NCI-H460 (cell line): ENCODE measurements at regions not wholly inside any gene's neighbourhood (a gene's known extent, or its start where the extent isn't known, plus 50 kb on each side); places are given as distances from the start of the nearest gene placed in this dataset.

Experiments used
- DNase-seq: peaks from one replicate; pipeline ENCODE4 v3.0.0-alpha.2; 2016; ENCODE audit warnings: low read depth; ENCODE audit errors: extremely low read depth

DNA sequence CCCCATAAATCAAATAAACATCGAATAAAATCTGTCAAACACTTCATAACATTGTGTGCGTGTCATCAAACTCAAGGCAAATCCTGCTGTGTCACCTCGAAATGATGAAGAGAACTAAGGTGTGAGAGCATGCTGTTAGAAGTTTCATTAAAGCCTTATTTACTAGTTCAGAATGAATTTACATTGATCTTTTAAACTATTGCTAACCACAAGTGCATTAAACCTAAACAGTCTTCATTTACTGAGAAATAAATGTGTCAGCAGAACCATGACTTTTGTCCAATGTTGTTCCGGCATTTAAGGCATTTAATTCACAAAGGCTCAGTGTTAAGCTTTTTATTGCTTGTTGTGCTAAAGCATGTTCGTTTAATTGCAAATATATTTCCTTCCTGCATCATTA lies 474.4 kb downstream of the SETD4 start:
- DNase-seq = no peak

DNA sequence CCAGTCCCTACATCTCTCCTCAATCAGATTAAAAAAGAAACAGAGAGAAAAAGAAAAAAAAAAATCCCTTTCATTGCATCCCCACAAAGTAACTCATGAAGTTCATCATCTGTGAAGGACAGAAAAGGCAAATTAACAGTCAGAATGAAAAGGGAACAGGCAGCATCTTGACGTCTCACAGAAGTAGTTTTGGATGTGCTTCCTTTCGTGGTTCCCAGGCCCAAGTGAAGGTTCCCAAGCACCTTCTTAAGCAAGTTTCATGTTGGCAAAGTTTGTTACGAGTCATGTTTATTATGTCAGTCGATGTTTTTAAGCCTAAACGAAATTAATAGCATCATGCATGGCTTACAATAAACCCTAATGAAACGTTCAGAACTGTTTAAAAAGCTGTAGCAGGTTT lies 475.2 kb downstream of the SETD4 start:
- no peak for DNase-seq

DNA sequence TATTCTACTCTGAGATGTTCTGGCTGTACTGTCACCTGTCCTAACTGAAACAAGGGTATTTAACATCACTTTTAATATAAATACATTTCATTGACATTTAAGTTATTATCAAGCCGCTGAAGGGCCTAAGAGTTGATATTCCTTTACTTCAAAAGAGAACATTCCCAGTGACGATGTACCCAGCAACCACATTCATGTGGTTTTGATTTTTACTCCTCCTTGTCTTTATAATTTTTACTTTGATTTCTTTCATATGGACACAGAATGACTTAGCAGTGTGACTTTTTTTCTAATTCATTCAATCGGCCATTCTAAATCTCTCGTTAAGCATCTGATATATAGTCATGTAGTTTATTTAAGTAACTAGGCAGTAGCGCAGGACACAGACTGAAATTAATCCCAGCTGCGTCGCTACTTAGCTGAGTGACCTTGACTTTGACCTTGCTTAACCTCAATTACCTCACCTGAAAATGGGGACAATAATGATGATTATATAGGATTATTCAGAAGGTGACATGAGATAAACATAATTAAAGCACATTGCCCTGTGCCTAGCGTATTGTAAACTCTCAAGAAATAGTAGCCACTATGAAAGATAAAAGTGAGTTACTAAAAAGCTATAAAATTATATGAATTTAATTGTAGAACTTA lies 476.6 kb downstream of the SETD4 start:
- no peak for DNase-seq

DNA sequence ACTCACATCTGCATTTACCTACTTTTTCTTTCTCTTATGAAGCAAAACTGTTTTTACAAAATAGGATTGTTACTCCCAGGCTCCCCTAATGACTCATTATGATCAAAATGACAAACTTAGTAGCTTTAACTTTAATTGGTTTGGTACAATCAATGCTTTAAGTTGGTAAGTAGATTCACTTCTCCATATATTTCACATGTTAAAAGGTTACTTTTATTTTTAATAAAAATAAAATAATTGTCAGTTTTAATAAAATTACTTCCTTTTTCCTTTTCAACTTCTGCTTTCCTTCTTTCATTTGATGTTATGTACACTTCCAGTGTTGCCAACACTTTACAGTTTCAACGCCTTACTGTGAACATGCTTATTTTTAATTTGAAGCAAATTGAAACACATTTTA lies 477.6 kb downstream of the SETD4 start:
- DNase-seq = no peak

DNA sequence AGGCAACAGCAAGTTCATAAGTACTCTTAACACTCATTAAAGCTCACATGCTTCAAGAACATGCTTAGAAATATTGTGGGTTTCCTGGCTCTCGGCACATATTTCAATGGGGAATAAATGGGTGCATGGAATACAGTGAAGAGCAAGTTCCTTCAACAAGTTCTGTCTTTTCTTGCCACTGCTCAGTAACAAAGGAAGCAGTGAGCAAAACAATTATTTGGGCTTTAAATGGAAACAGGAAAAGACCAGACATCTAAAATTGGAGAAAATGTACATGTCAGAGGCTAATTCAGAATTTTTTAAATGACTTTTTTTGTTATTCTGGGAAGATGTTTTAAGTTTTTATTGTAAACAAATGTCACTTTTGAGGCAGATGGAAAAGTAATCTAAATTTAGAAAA lies 478.7 kb downstream of the SETD4 start:
- no peak for DNase-seq

DNA sequence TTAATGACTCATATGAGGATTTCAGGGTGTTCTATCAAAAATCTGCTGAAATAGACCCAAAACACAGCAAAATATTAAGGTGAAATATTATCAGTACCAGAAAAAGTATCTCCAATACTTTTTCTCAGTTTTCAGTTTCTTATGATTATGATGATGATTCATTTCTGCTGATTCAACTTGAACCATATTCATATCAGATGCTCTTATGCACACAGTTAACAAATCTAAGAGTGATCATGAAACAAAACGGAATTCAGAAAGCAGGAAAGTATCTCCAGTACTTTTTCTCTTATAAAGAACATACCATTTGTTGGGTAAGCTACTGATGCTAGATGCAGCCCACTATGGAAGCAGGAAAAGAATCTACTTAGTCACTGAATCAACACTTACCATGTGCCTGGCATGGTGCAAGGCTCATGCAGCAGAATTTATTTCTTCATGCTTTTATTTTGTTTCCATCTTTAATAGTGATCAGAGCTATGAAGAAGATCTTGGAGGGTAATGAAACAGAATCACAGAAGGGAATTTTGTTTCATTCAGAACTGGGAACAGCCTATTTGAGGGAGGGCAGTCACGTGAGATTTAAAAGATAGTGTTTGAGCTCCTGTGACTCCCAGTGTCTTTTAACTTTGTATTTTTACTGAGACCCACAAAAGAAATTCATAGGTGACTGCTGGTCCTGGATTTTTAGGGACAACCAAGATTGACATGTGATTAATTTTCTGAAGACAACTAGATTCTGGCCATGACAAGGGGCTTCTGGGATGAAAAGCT lies 480.6 kb downstream of the SETD4 start:
- no peak for DNase-seq

DNA sequence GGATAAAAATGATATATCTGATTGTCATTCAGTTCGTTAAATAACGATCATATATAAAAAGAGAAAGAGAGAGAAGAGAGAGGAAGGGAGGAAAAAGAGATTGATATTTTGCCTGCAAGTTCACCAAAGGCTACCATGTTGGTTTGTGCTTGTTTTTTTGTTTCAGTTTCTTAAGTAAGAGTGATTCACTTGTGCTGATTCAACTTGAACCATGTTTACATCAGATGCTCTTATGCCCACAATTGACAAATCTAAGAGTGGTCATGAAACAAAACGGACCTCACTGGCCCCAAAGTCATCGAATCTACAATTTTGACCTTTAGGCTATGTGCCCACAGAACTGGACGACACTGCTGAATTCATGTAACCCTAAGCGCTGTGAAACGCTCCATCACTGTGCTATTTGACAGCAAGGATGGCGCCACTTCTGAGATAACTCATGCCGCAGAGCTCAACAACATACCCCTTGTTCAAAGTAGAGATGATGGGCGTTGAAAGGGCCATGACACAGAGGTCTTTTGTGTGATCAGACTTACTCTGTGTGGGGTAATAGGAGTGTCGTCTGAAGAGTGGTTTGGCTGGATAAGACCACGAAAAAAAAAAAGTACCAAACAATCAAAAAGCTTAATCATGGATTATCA lies 481.4 kb downstream of the SETD4 start:
- DNase-seq = no peak

DNA sequence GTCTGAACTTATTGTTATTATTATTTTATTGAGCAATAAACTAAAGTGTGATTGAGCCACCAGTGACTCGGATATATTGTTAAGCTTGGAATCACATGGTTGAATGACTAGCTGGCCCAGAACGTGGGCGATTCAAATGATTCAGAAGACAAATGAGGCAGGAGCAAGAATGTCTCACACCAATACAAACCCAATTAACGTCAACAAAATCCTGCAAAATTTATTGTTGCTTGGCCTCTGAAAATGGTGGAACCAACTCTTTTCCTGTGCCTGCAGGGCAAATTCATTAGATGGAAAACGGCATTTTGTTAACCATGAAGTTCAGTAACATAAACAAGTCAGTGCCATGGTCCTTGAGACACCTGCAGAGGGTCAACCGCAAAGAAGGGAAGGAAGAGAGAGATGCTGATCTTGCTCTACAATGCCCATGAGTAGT lies 482.0 kb downstream of the SETD4 start:
- no peak for DNase-seq

DNA sequence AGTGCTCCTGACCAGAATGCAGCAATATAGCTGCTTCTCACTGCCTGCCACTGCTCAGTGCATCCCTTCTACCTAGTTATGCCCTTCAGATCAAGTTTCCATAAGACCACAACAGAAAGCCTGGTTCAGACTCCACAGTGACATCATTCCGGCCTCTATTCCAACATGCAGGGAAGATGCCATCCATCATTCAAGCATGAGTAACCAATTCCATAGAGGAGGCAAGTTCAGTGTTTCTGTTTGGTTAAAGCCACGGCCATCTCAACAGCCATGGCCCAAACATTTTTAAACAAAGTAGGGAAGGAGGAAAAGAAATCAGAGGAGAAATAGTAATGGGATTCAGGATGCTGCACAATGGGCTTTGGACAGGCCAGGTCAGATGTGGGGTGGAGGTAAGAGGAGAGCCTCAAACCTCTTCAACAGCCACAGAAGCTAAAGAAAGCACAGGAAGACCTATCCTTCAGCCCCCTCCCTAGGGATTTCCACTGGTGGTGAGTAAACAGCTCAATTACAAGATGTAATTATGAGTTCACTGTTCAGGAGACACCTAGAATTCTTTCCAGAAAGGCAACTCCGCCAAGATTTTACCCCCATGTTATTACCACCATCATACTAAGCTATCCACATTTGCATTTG lies 484.9 kb downstream of the SETD4 start:
- no peak for DNase-seq

DNA sequence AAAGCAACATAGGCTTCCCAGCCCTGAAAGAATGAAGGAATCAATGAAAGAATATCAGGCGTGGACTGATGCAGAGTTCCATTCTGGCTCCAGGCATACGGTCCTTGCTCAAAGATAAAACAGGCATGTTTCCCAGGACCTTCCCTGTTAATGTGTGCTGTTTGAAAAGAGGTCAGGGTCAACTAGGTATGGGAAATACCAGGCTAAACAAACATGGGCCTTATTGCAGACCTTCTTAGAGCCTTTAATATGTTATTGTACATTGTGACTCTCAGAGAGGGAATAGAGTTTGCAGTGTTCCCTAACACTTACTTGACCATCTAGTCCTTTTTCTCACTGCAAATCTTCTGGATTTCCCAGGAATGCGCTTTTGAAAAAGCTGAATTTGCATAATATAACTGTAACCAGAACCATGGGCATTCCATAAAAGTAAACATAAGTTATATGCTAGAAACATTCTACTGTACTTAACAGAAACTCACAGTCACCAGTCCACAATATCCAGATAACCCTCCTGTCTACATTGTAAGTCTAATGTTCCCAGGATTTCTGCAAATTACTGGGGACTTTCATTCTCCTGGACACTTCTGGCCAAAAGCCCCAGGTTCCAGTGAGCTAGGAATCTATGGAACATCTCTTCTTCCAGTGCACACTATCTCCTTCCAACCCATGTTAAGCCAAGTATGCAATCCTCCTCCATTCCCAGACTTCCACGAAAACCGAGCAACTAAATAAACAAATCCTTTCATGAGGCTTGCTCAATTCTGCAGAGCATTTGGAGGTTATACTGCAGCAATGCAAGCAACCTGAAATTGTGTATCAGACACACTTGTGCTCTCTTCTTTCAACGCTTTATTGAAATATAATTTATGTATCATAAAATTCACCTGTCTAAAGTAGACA lies 486.6 kb downstream of the SETD4 start:
- no peak for DNase-seq

DNA sequence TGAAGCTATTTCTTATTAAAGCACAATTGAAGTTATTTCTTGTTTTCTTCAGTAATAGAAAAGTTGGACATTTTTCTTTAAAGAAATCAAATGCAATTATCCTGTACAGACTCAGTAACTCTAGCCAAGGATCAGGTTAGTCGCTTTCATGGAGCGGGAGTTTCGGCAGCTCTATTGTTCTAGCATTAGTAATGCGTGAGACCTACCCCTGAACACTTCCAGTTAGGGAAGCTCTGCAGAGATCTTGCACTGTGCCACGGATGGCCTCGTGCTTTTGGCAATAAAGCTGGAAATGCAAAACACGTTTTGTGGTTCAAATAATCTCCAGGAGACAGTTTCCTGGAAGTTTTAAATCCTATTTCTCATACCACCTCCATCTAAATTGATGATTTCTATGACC lies 488.4 kb downstream of the SETD4 start:
- no peak for DNase-seq

DNA sequence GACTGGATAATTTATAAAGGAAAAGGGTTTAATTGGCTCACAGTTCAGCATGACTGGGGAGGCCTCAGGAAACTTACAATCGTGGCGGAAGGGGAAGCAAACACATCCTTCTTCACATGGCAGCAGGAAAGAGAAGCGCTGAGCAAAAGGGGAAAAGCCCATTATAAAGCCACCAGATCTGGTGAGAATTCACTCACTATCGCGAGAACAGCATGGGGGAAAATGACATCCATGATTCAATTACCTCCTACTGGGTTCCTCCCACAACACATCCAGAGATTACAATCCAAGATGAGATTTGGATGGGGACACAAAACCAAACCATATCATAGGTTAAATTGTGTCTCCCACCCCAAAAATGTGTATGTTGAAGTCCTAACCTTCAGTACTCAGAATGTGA lies 491.7 kb downstream of the SETD4 start:
- DNase-seq = no peak

DNA sequence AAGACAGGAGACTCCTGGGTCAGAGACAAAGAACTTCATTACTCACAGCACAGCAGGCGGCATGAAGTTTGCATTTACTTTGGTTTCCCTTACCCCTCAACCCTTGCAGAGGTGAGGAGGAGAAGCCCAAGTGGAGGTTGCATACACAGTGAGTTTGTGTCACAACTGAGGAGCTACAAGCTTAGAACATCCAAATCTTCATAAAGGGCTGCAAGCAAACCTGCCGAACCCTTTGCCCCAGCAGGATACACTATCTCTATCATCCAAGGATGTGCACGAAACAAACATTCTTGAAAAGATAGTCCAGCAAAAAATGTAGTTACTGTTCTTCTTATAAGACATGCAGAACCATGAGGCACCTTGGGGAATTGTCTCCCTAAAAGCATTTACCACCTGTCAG lies 493.5 kb downstream of the SETD4 start:
- no peak for DNase-seq

DNA sequence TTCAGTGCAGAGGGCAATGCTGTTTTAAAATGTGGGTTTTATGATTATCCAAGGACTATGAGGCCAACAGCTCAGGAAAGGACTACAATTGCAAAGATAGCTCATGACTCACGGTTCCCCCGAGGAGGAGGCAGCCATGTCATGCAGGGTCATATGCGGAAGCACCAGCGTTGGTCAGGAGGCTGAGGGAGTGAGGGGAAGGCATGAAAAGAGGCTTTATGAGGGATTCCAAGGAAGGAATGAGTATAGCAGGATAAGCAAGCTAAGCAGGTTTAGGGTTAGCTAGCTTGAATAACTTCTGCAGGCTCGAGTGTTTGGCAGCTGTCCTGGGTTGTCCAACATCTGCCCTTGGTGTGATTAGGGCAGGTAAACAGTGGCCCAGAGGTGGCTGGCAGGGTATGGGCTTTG lies 495.1 kb downstream of the SETD4 start:
- DNase-seq = no peak

DNA sequence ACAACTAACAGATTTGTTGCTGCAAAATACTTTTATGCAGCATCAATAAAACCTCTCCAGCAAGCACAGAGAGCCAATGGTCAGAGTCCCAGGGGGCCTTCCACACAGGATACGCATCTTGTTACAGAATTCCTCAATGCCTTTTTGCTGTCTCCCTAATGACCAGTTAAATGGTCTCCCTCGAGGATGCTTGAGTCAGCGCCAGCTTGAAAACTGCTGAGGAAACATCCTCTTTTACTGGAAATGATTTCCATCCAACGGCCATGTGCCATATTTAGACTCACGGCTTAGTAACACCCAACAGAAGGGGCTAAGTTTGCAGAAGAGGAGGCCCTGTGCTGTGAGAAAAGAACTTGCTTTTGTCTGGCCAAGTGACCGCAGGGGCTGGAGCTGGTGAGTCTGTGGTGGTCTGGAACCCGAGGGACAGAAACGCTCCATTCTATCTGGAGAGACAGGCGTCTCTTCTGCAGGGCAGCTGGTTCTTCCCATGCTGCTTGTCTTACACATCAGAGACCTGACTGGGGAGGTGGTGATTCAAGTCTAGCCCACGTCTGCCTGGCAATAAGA lies 496.4 kb downstream of the SETD4 start:
- no peak for DNase-seq

DNA sequence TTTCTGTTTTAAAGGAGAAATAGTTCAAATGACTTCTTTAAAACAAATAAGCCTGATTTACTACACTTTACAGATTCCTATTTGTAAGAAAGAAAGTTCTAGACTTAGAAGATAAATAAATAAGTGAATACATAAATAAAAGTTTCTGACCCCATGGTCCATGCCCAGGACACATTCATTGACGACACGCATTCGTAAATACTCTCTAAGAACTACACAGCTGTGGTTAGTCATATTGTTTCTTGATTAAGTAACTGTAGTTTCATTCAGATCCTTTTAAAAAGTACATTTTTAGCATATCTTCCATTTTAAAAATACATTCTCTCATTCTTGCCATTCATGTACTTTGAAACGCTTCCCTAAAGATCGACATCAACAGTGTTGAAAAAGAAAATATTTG lies 497.4 kb downstream of the SETD4 start:
- DNase-seq = no peak

DNA sequence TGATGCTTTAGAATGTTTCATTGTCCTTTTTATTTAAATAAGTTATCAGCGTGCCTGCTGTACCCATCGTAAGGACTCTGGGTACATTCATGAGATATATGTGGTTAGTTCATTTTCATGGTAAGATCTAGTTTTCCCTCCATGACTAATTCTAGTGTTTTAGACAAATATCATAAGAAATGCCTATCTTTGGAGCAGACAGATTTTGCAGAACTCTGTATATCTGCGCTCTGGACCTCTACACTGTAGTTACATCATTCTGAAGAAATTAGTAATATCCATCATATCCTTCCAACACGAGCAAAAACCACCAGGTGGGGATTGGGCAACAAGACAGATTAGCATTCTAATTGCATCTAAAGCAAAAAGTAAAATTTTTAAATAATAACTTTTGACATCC lies 499.2 kb downstream of the SETD4 start:
- no peak for DNase-seq

DNA sequence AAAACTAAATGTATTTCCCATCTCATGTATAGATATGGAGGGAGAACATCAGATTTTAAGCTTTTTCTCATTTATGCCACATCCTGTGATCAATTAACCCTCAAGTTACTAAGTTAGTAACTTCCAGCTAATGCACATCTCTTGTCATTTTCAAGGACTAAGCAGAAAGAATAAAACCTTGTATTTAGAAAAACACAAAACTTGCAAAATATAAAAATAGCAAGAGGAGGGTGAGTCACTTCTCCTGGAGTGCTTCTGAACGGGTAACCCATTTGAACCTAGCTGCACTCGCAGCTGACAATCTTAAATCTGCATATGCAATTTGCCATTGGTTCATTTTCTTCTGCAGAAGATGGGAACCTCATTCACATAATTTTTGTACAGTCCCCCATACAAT lies 500.5 kb downstream of the SETD4 start:
- DNase-seq = no peak

DNA sequence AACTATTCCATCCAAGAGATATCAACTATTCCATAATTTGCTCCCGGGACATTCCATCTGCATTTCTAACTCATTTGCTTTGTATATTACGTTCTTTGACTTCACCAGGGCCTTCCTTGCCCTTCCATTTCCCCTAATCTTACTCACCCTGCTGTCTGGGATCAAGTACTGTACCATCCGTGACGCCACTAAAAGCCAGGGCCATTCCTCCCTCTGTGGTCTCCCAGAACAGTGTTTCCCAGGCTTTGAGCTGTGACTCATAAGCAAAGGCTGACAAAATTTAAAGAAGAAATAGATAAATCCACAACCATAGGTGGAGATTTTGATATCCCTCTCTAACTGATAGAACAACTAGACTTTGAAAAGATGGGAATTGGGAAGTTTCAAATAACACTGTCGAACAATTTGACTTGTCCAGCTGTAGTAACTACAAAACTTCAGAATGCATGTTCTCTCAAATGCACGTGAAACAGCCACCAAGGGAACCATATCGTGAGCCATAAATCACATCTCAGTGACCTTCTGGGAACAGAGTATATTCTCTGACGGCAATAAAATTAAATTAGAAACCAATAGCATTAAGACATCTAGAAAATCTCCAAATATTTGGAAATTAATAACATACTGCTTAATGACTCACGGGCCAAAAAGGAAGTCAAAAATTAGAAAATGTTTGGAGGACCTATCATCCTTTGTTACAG lies 501.0 kb downstream of the SETD4 start:
- DNase-seq = no peak

DNA sequence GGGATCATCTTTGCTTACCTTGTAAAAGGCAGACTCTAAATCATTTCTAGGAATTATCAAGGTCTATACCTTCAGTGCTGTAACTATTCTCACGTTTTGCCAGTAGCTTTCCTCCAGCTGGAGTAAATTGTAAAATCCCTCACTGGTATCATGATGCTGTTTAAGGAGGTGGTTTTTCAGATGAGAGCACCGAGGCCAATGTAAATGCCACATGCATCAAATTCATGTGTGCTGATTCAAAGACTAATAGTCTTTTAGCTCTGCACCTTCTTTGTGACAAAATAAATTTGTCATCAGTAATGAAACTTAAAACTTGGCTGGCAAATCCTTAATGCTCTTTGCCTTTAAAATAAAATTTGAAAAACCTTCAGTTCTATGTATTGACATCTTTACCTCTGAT lies 503.8 kb downstream of the SETD4 start:
- DNase-seq = no peak
